ENCODE measurements at regions not wholly inside any gene's neighbourhood (a gene's known extent, or its start where the extent isn't known, plus 50 kb on each side); places are given as distances from the start of the nearest gene placed in this dataset.

GRCh38 chr2:43086451-43087221, 139.8 kb downstream of the ZFP36L2 start:
- DNase-seq (ENCODE audit: low spot score) = peak; percentile 82

GRCh38 chr2:43085929-43086328, 140.5 kb downstream of the ZFP36L2 start:
- DNase-seq (ENCODE audit: low spot score) = no peak

GRCh38 chr2:43085505-43085904, 140.9 kb downstream of the ZFP36L2 start:
- DNase-seq (ENCODE audit: low spot score) = no peak

GRCh38 chr2:43084699-43085091, 141.7 kb downstream of the ZFP36L2 start:
- peak; percentile 51 for DNase-seq (ENCODE audit: low spot score)

GRCh38 chr2:43083710-43084698, 142.4 kb downstream of the ZFP36L2 start:
- peak; percentile 58 for DNase-seq (ENCODE audit: low spot score)

GRCh38 chr2:43082903-43083677, 143.3 kb downstream of the ZFP36L2 start:
- no peak for DNase-seq (ENCODE audit: low spot score)

GRCh38 chr2:43082111-43082894, 144.1 kb downstream of the ZFP36L2 start:
- peak; percentile 66 for DNase-seq (ENCODE audit: low spot score)

- DNase-seq (ENCODE audit: low spot score) = no peak
Measured at GRCh38 chr2:43081131-43081765, 145.2 kb downstream of the ZFP36L2 start.

- no peak for DNase-seq (ENCODE audit: low spot score)
Measured at GRCh38 chr2:43080571-43081021, 145.8 kb downstream of the ZFP36L2 start.

GRCh38 chr2:43078781-43079755, 147.3 kb downstream of the ZFP36L2 start:
- no peak for DNase-seq (ENCODE audit: low spot score)

- DNase-seq (ENCODE audit: low spot score) = no peak
Measured at GRCh38 chr2:43078301-43078700, 148.1 kb downstream of the ZFP36L2 start.

GRCh38 chr2:43077876-43078275, 148.5 kb downstream of the ZFP36L2 start:
- DNase-seq (ENCODE audit: low spot score) = no peak

- no peak for DNase-seq (ENCODE audit: low spot score)
Measured at GRCh38 chr2:43076676-43077075, 149.7 kb downstream of the ZFP36L2 start.

- no peak for DNase-seq (ENCODE audit: low spot score)
Measured at GRCh38 chr2:43075811-43076585, 150.4 kb downstream of the ZFP36L2 start.

- DNase-seq (ENCODE audit: low spot score) = peak; percentile 65
Measured at GRCh38 chr2:43075054-43075593, 151.3 kb downstream of the ZFP36L2 start.

- no peak for DNase-seq (ENCODE audit: low spot score)
Measured at GRCh38 chr2:43074592-43075053, 151.8 kb downstream of the ZFP36L2 start.

GRCh38 chr2:43074052-43074451, 152.4 kb downstream of the ZFP36L2 start:
- DNase-seq (ENCODE audit: low spot score) = no peak

GRCh38 chr2:43073401-43073825, 153.0 kb downstream of the ZFP36L2 start:
- DNase-seq (ENCODE audit: low spot score) = no peak

All from mucosa of gallbladder (tissue), 1 donor.